Endothelial cell of umbilical vein (primary cell): ENCODE measurements at regions not wholly inside any gene's neighbourhood (a gene's known extent, or its start where the extent isn't known, plus 50 kb on each side); places are given as distances from the start of the nearest gene placed in this dataset.

Experiments used
- BruUV-seq: library from RNA; stranded (reverse); fragments of 400-500 nt; replicated peaks from 2 replicates; lab custom pipeline; 2021; lab: Mats Ljungman, UMichigan
- CTCF ChIA-PET: fragments of 300-600, 350-600 bp; sonication (Branson Sonifier 250); formaldehyde crosslinking; loops from one replicate; lab custom pipeline; 2021; ENCODE audit warnings: antibody characterized with exemption, inconsistent platforms; lab: Charles Lee
- POLR2A ChIA-PET: fragments of 300-600, 350-600 bp; sonication (Branson Sonifier 250); formaldehyde crosslinking; loops from one replicate; lab custom pipeline; 2021; ENCODE audit warnings: antibody characterized with exemption, inconsistent platforms; lab: Charles Lee
- DNase-seq: peaks from one replicate; pipeline ENCODE4 v3.0.0-alpha.2; 2011; ENCODE audit warnings: low read depth, low spot score
- FAIRE-seq: peaks from 2 replicates; lab custom pipeline; 2011; peaks lifted over from hg19 to GRCh38; lab: Jason Lieb, UNC
- H2AFZ ChIP-seq: 2 replicates; pipeline ENCODE4 v1.6.0; 2012; ENCODE audit warnings: low read depth, low read length, control low read depth, inconsistent platforms
- H3K27ac ChIP-seq: 2 replicates; pipeline ENCODE4 v1.5.1; 2011; ENCODE audit warnings: low read depth, mild to moderate bottlenecking, control low read depth, low read length, moderate library complexity; ENCODE audit not compliant: insufficient read depth
- H3K27me3 ChIP-seq, 2 experiments: 2 replicates each; pipeline versions ENCODE4 v1.6.0 to v1.6.1; 2011; ENCODE audit warnings: low read length in 2 of 2, mixed read lengths in 1 of 2; ENCODE audit not compliant: control insufficient read depth in 2 of 2, insufficient read depth in 2 of 2
- H3K36me3 ChIP-seq, 2 experiments: 2 replicates in 1 of 2; 3 replicates in 1 of 2; pipeline ENCODE4 v1.5.1; 2011; ENCODE audit warnings: low read length in 2 of 2, mild to moderate bottlenecking in 1 of 2, moderate library complexity in 1 of 2; ENCODE audit not compliant: control insufficient read depth in 2 of 2, insufficient read depth in 2 of 2; ENCODE audit errors: extremely low read depth in 1 of 2
- H3K4me1 ChIP-seq: 3 replicates; pipeline ENCODE4 v1.5.1; 2011; ENCODE audit warnings: mild to moderate bottlenecking, low read length; ENCODE audit not compliant: control insufficient read depth, insufficient read depth; ENCODE audit errors: extremely low read depth
- H3K4me2 ChIP-seq: 2 replicates; pipeline ENCODE4 v1.6.1; 2011; ENCODE audit warnings: low read length, control low read depth, mixed read lengths; ENCODE audit not compliant: insufficient read depth
- H3K4me3 ChIP-seq, 3 experiments: fragments of 200-600 bp in 1 of 3; sonication (generic), shearing (Covaris generic) in 1 of 3; replicated peaks in 1 of 3; 2 replicates each; pipeline ENCODE4 v1.5.1; 2011 to 2016; ENCODE audit warnings: control low read depth in 3 of 3, low read length in 3 of 3, mild to moderate bottlenecking in 2 of 3, inconsistent platforms in 1 of 3, low read depth in 1 of 3, moderate library complexity in 1 of 3; ENCODE audit not compliant: insufficient read depth in 1 of 3
- H3K79me2 ChIP-seq: 2 replicates; pipeline ENCODE4 v1.6.0; 2012; ENCODE audit warnings: low read length, inconsistent platforms; ENCODE audit not compliant: control insufficient read depth, insufficient read depth
- H3K9ac ChIP-seq: replicated peaks from 2 replicates; pipeline ENCODE3; 2011; ENCODE audit warnings: low read length, control low read depth; ENCODE audit not compliant: insufficient read depth; ENCODE audit errors: extremely low read depth
- H3K9me1 ChIP-seq: replicated peaks from 3 replicates; pipeline ENCODE4 v1.6.0; 2011; ENCODE audit warnings: mild to moderate bottlenecking, low read length; ENCODE audit not compliant: control insufficient read depth, insufficient read depth; ENCODE audit errors: extremely low read depth
- H3K9me3 ChIP-seq: replicated peaks from 2 replicates; pipeline ENCODE4 v1.5.1; 2012; ENCODE audit warnings: low read length, inconsistent platforms; ENCODE audit not compliant: control insufficient read depth, insufficient read depth
- H4K20me1 ChIP-seq: replicated peaks from 2 replicates; pipeline ENCODE3; 2011; ENCODE audit warnings: mild to moderate bottlenecking, low read length; ENCODE audit not compliant: control insufficient read depth, insufficient read depth; ENCODE audit errors: extremely low read depth
- EZH2 ChIP-seq: IDR thresholded peaks from 2 replicates; pipeline ENCODE4 v1.6.1; 2012; ENCODE audit warnings: borderline replicate concordance, low read depth, mild to moderate bottlenecking, moderate library complexity, low read length, inconsistent platforms; ENCODE audit not compliant: severe bottlenecking
- FOS ChIP-seq: IDR thresholded peaks from 2 replicates; pipeline ENCODE4 v1.6.1; 2011; ENCODE audit warnings: mild to moderate bottlenecking, low read length, moderate library complexity, borderline replicate concordance; ENCODE audit not compliant: insufficient read depth
- GATA2 ChIP-seq: IDR thresholded peaks from 2 replicates; pipeline ENCODE4 v1.7.0; 2011; ENCODE audit warnings: low read depth, mild to moderate bottlenecking, moderate library complexity, mixed read lengths, low read length; ENCODE audit not compliant: insufficient read length, insufficient read depth
- JUN ChIP-seq: IDR thresholded peaks from 2 replicates; pipeline ENCODE4 v1.6.1; 2011; ENCODE audit warnings: borderline replicate concordance, low read depth; ENCODE audit not compliant: insufficient read length, insufficient read depth
- MYC ChIP-seq: IDR thresholded peaks from one replicate; pipeline ENCODE4 v1.6.1; 2011; ENCODE audit warnings: mild to moderate bottlenecking, low read depth, low read length
- POLR2A ChIP-seq: IDR thresholded peaks from 2 replicates; pipeline ENCODE4 v1.6.1; 2012; ENCODE audit warnings: low read depth, mild to moderate bottlenecking, control low read depth, low read length
- POLR2AphosphoS5 ChIP-seq: IDR thresholded peaks from 2 replicates; pipeline ENCODE4 v1.6.1; 2012; ENCODE audit warnings: low read depth, mild to moderate bottlenecking, control low read depth, low read length, moderate library complexity; ENCODE audit not compliant: insufficient read depth
- dilution Hi-C: fragments of 300-500 bp; cut with MboI; formaldehyde crosslinking; loops from one replicate; pipeline ENCODE4 v1.15.0; 2019; ENCODE audit warnings: low sequenced_read_pairs; ENCODE audit not compliant: extremely low pct_ligation_motif_present
- intact Hi-C: fragments of 100-400 bp; cut with micrococcal nuclease; formaldehyde crosslinking; loops from one replicate; pipeline ENCODE4 v1.10.0; 2022
- TF ChIP-seq, protein P1 (sequence below), 2 donors: IDR thresholded peaks; 1 replicate in 1 of 2; 2 replicates in 1 of 2; pipeline ENCODE4 v1.5.1; 2011; ENCODE audit warnings: low read length in 2 of 2, mild to moderate bottlenecking in 2 of 2, moderate library complexity in 2 of 2, control low read depth in 1 of 2, inconsistent platforms in 1 of 2, low read depth in 1 of 2; ENCODE audit not compliant: insufficient read depth in 1 of 2; ENCODE audit errors: extremely low read depth in 1 of 2
- TF ChIP-seq, protein P2 (sequence below): IDR thresholded peaks from 2 replicates; pipeline ENCODE4 v1.6.1; 2011; ENCODE audit not compliant: insufficient read depth, insufficient read length

DNA sequence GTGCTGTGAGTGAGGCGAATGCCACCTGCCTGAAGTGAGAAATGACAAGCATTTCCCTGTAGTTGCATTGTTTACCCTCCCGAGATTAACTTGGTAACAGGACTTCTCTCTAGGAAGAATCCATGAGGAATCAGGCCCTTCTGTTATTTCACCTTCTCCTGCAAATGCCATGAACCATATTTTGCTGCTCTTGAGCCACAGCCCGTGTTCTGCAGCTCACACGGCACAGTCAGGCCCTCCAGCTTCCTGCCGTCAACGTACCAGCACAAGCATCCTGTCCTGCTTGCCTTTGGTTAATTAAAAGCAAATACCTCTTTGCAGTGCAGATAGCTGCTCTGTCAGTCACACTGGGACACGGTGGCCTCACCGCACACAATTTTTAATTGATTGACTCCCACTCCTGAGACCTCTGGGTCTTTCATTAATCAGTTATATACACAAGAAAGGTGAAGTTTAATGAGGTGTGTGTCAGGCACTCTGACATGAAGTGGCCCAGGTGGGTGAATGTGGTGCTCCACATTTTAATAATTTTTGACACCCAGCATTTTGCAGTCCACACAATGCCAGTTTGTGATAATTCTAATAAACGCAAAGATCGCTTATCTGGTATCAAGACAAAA lies 95.3 kb upstream of the ASB18 start:
- DNase-seq (no peak), FAIRE-seq (no peak)
- Histone ChIP-seq H3K27ac (no peak overlapping the region), H4K20me1 (no peaks in the 10 kb centered on the region), H3K9me1 (no peaks in the 10 kb centered on the region), H3K9me3 (no peaks in the 10 kb centered on the region), H3K9ac (no peak overlapping the region), H3K4me2 (no peak overlapping the region), H2AFZ (no peak overlapping the region), H3K36me3 (no peaks in the 10 kb centered on the region), H3K27me3 (no peaks in the 10 kb centered on the region), H3K4me3 (no peak overlapping the region), H3K4me1 (no peaks in the 10 kb centered on the region), H3K79me2 (no peaks in the 10 kb centered on the region)
- dilution Hi-C loops (no loop called here), intact Hi-C loops (no loop called here)
- TF ChIP-seq POLR2AphosphoS5 (no peak), POLR2A (no peak), GATA2 (no peak), EZH2 (no peak), JUN (no peak), FOS (no peak), MYC (no peak)
- TF ChIP-seq, protein P1, sequence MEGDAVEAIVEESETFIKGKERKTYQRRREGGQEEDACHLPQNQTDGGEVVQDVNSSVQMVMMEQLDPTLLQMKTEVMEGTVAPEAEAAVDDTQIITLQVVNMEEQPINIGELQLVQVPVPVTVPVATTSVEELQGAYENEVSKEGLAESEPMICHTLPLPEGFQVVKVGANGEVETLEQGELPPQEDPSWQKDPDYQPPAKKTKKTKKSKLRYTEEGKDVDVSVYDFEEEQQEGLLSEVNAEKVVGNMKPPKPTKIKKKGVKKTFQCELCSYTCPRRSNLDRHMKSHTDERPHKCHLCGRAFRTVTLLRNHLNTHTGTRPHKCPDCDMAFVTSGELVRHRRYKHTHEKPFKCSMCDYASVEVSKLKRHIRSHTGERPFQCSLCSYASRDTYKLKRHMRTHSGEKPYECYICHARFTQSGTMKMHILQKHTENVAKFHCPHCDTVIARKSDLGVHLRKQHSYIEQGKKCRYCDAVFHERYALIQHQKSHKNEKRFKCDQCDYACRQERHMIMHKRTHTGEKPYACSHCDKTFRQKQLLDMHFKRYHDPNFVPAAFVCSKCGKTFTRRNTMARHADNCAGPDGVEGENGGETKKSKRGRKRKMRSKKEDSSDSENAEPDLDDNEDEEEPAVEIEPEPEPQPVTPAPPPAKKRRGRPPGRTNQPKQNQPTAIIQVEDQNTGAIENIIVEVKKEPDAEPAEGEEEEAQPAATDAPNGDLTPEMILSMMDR (IDR thresholded peaks at IDR 0.05; ENCODE audit: extremely low read depth in 1 of 2, insufficient read depth in 1 of 2, low read depth in 1 of 2, low read length in 2 of 2) = no peak
- TF ChIP-seq, protein P2, sequence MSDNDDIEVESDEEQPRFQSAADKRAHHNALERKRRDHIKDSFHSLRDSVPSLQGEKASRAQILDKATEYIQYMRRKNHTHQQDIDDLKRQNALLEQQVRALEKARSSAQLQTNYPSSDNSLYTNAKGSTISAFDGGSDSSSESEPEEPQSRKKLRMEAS = no peak
- CTCF ChIA-PET = no interaction called here
- BruUV-seq = no TSS peak
- POLR2A ChIA-PET = no interaction called here
